ENCODE measurements at regions not wholly inside any gene's neighbourhood (a gene's known extent, or its start where the extent isn't known, plus 50 kb on each side); places are given as distances from the start of the nearest gene placed in this dataset.
A peak's percentile ranks its signal among the peaks of the same experiment; 100 is the strongest.

GRCh38 chr16:52896478-52897164, 156.1 kb downstream of the CHD9NB start:
- no peak for DNase-seq (ENCODE audit: low spot score)
- no peak for FAIRE-seq
- POLR2A ChIA-PET: no interaction called here
- Histone ChIP-seq H3K4me1 (ENCODE audit: insufficient read depth, low read length) (no peaks in the 10 kb centered on the region), H2AFZ (ENCODE audit: low read length) (no peak overlapping the region), H3K9ac (ENCODE audit: insufficient read depth, low read depth, low read length) (no peak overlapping the region), H3K27me3 (ENCODE audit: control insufficient read depth in 1 of 2, insufficient read depth in 2 of 2, low read length in 2 of 2) (no peaks in the 10 kb centered on the region), H3K79me2 (ENCODE audit: insufficient read depth, low read length) (no peaks in the 10 kb centered on the region), H3K9me3 (ENCODE audit: low read length) (no peaks in the 10 kb centered on the region), H3K4me3 (replicated peaks in 1 of 3; ENCODE audit: insufficient read depth in 1 of 3, low read depth in 2 of 3, low read length in 3 of 3) (no peak overlapping the region), H3K36me3 (replicated peaks in 1 of 2; ENCODE audit: control insufficient read depth in 1 of 2, insufficient read depth in 2 of 2, low read length in 2 of 2) (no peaks in the 10 kb centered on the region), H3K27ac (ENCODE audit: extremely low read length, insufficient read depth, low read length) (no peak overlapping the region), H3K4me2 (ENCODE audit: low read depth, low read length) (no peak overlapping the region), H4K20me1 (ENCODE audit: insufficient read depth, low read length) (no peaks in the 10 kb centered on the region)
- intact Hi-C loops (cut with micrococcal nuclease; ENCODE audit: unreplicated experiment): no loop called here
- in situ Hi-C loops (cut with HindIII; ENCODE audit: extremely low pct_ligation_motif_present, low pct_unique_long_range_greater_than_20kb): no loop called here
- BruUV-seq (replicated peaks): no TSS peak
- CTCF ChIA-PET (ENCODE audit: low intra/inter-chr PET ratio, low total read pairs): no interaction called here
- no peak for ATAC-seq
- WGBS (ENCODE audit: low lambda C conversion rate): 18% methylated on average over 5 of the region's 5 CpGs
- TF ChIP-seq TBP (CRISPR knock-in tag; IDR thresholded peaks at IDR 0.05) (no peak), CREB1 (IDR thresholded peaks at IDR 0.05) (peak; percentile 98), CREB1 (CRISPR knock-in tag; IDR thresholded peaks at IDR 0.05) (no peak), AGO1 (IDR thresholded peaks at IDR 0.05; ENCODE audit: low read depth, low read length, poor library complexity, severe bottlenecking) (no peak), ZNF260 (CRISPR knock-in tag; IDR thresholded peaks at IDR 0.05; ENCODE audit: borderline replicate concordance, low read depth) (no peak), BCL3 (CRISPR knock-in tag; IDR thresholded peaks at IDR 0.05) (no peak), CREM (IDR thresholded peaks at IDR 0.05) (no peak), CREM (CRISPR knock-in tag; IDR thresholded peaks at IDR 0.05) (no peak), PRMT3 (CRISPR knock-in tag; IDR thresholded peaks at IDR 0.05; ENCODE audit: borderline replicate concordance, low read depth) (no peak), DZIP1 (CRISPR knock-in tag; IDR thresholded peaks at IDR 0.05) (no peak), ZNF205 (CRISPR knock-in tag; IDR thresholded peaks at IDR 0.05) (no peak), FOXC1 (CRISPR knock-in tag; IDR thresholded peaks at IDR 0.05; ENCODE audit: borderline replicate concordance) (no peak), ZFY (CRISPR knock-in tag; IDR thresholded peaks at IDR 0.05) (no peak), SRF (IDR thresholded peaks at IDR 0.05; ENCODE audit: low read depth, low read length) (peak; percentile 67; the same call in 1 of the 2 replicates), ZNF326 (CRISPR knock-in tag; IDR thresholded peaks at IDR 0.05; ENCODE audit: borderline replicate concordance) (no peak), TBX3 (IDR thresholded peaks at IDR 0.05; ENCODE audit: borderline replicate concordance) (no peak), ZFP41 (CRISPR knock-in tag; IDR thresholded peaks at IDR 0.05; ENCODE audit: borderline replicate concordance) (no peak), ARHGAP35 (CRISPR knock-in tag; IDR thresholded peaks at IDR 0.05; ENCODE audit: borderline replicate concordance) (no peak), RNF219 (CRISPR knock-in tag; IDR thresholded peaks at IDR 0.05) (no peak)
